ENCODE measurements at regions not wholly inside any gene's neighbourhood (a gene's known extent, or its start where the extent isn't known, plus 50 kb on each side); places are given as distances from the start of the nearest gene placed in this dataset.

DNA sequence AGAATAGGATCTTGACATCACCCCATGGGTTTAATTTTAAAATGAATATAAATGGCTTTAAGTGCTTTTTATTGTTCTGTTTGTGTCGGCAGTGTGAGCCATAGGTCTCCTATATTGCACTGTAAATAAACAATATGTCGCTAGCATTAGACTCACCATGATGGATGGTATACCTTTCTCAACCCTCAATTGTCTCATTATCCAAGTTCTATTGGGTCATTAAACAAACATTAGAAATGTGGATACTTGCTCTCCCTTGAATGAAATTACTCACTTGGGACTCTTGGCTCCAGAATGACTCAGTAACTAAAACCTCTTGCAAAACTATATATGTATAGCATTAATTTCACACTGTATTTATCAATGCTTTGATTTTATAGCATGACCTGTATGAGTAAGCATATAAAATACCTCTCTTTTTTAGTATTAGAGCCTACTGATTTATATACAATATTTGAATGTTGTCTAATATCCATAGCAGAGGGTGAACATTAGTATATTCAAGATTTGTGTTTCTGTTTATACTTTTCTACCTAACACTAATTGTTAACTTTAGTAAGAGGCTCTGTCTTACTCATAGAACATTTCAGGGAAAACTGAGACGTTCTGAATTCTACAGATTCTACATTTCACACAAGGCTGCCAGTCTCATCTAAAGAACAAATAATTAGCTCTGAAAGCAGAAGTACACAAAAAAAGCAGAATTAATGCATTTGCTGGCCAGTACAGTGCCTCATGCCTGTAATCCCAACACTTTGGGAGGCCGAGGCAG, 303.8 kb upstream of the PRR16 start:
- TF ChIP-seq CTCF (IDR thresholded peaks at IDR 0.05) (no peak), POLR2AphosphoS5 (IDR thresholded peaks at IDR 0.05; ENCODE audit: insufficient read depth in 1 of 2, low read depth in 1 of 2) (no peak), POLR2A (IDR thresholded peaks at IDR 0.05) (no peak)
